ENCODE measurements at regions not wholly inside any gene's neighbourhood (a gene's known extent, or its start where the extent isn't known, plus 50 kb on each side); places are given as distances from the start of the nearest gene placed in this dataset.

- no peak for TF ChIP-seq CTCF (IDR thresholded peaks at IDR 0.05)
- no peak for TF ChIP-seq POLR2AphosphoS5 (IDR thresholded peaks at IDR 0.05)
- TF ChIP-seq POLR2A (IDR thresholded peaks at IDR 0.05) = no peak
- TF ChIP-seq EP300 (IDR thresholded peaks at IDR 0.05) = no peak
Measured at GRCh38 chr4:164293743-164294142, 460.2 kb upstream of the SMIM31 start.

All from suprapubic skin (tissue), 4 donors.